ENCODE measurements at regions not wholly inside any gene's neighbourhood (a gene's known extent, or its start where the extent isn't known, plus 50 kb on each side); places are given as distances from the start of the nearest gene placed in this dataset.

GRCh38 chr3:30142946-30143345 is 463.5 kb upstream of the TGFBR2 start:
- ChIA-PET POLR2A (ENCODE audit: partially characterized antibody) (no interaction called here), CTCF (ENCODE audit: partially characterized antibody) (interaction anchor here (1.0 kb wide), 1 partner anchor 55 kb away, joined by 3 read pairs; no protein-coding TSS in a partner anchor)
- Histone ChIP-seq H3K4me1 (ENCODE audit: insufficient read depth, low read length) (no peaks in the 10 kb centered on the region), H3K27ac (ENCODE audit: low read depth, low read length) (no peak overlapping the region), H3K4me3 (ENCODE audit: low read length in 2 of 2) (no peak overlapping the region), H3K36me3 (ENCODE audit: insufficient read depth, low read length) (no peaks in the 10 kb centered on the region), H3K27me3 (ENCODE audit: insufficient read depth, low read length) (no peaks in the 10 kb centered on the region), H3K9me3 (ENCODE audit: control insufficient read depth in 1 of 2, low read length in 2 of 2) (no peaks in the 10 kb centered on the region)
- Mint-ChIP-seq H3K9me3 (no peaks in the 10 kb centered on the region), H3K27me3 (no peaks in the 10 kb centered on the region), H3K4me3 (no peak overlapping the region), H3K4me1 (no peaks in the 10 kb centered on the region), H3K27ac (no peak overlapping the region), H3K36me3 (no peaks in the 10 kb centered on the region)
- intact Hi-C loops (cut with micrococcal nuclease): no loop called here
- DNase-seq: no peak

GRCh38 chr3:30145281-30145680 is 461.1 kb upstream of the TGFBR2 start:
- Histone ChIP-seq H3K9me3 (ENCODE audit: control insufficient read depth in 1 of 2, low read length in 2 of 2) (no peaks in the 10 kb centered on the region), H3K36me3 (ENCODE audit: insufficient read depth, low read length) (no peaks in the 10 kb centered on the region), H3K27me3 (ENCODE audit: insufficient read depth, low read length) (no peaks in the 10 kb centered on the region), H3K27ac (ENCODE audit: low read depth, low read length) (no peak overlapping the region), H3K4me1 (ENCODE audit: insufficient read depth, low read length) (no peaks in the 10 kb centered on the region), H3K4me3 (ENCODE audit: low read length in 2 of 2) (no peak overlapping the region)
- H3K4me1 Mint-ChIP-seq: no peaks in the 10 kb centered on the region
- H3K9me3 Mint-ChIP-seq: no peaks in the 10 kb centered on the region
- no peak overlapping the region for H3K4me3 Mint-ChIP-seq
- no peak overlapping the region for H3K27ac Mint-ChIP-seq
- CTCF ChIA-PET (ENCODE audit: partially characterized antibody): no interaction called here
- DNase-seq: no peak
- POLR2A ChIA-PET (ENCODE audit: partially characterized antibody): no interaction called here
- H3K27me3 Mint-ChIP-seq: no peaks in the 10 kb centered on the region
- no peaks in the 10 kb centered on the region for H3K36me3 Mint-ChIP-seq
- intact Hi-C loops (cut with micrococcal nuclease): no loop called here

DNA sequence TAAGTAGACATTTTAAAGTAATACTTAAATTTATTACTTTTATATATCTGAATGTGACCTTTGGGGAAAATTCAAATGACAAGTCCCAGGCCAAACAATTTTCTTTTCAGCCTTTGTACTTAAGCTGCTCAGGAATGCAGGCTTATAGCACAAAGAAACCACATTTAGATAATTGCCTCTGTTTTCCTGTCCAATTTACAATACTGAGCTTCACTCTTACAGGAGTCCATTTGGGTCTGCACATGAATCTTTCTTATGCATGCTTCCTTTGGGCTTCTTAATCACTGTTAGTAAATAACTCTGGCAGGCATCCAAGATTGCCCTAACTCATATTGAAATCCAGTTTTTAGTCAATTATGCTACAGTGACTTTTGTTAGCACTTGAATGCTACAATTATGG is 459.4 kb upstream of the TGFBR2 start:
- no peak overlapping the region for H3K4me3 ChIP-seq (ENCODE audit: low read length in 2 of 2)
- H3K4me1 ChIP-seq (ENCODE audit: insufficient read depth, low read length): no peaks in the 10 kb centered on the region
- H3K27ac ChIP-seq (ENCODE audit: low read depth, low read length): no peak overlapping the region
- H3K27ac Mint-ChIP-seq: no peak overlapping the region
- ChIA-PET POLR2A (ENCODE audit: partially characterized antibody) (no interaction called here), CTCF (ENCODE audit: partially characterized antibody) (no interaction called here)
- intact Hi-C loops (cut with micrococcal nuclease): no loop called here
- H3K36me3 ChIP-seq (ENCODE audit: insufficient read depth, low read length): no peaks in the 10 kb centered on the region
- no peaks in the 10 kb centered on the region for H3K27me3 Mint-ChIP-seq
- no peaks in the 10 kb centered on the region for H3K4me1 Mint-ChIP-seq
- no peak for DNase-seq
- no peaks in the 10 kb centered on the region for H3K9me3 Mint-ChIP-seq
- no peaks in the 10 kb centered on the region for H3K9me3 ChIP-seq (ENCODE audit: control insufficient read depth in 1 of 2, low read length in 2 of 2)
- no peaks in the 10 kb centered on the region for H3K36me3 Mint-ChIP-seq
- H3K27me3 ChIP-seq (ENCODE audit: insufficient read depth, low read length): no peaks in the 10 kb centered on the region
- H3K4me3 Mint-ChIP-seq: no peak overlapping the region

- H3K36me3 ChIP-seq (ENCODE audit: insufficient read depth, low read length): no peaks in the 10 kb centered on the region
- intact Hi-C loops (cut with micrococcal nuclease): no loop called here
- ChIA-PET CTCF (ENCODE audit: partially characterized antibody) (no interaction called here), POLR2A (ENCODE audit: partially characterized antibody) (no interaction called here)
- Mint-ChIP-seq H3K9me3 (peaks cover 0 to 2% (median 0%) of the 10 kb centered on the region in 8 donors), H3K27me3 (peaks cover 0 to 2% of the 10 kb centered on the region in 2 donors), H3K36me3 (no peaks in the 10 kb centered on the region), H3K27ac (no peak overlapping the region), H3K4me1 (no peaks in the 10 kb centered on the region), H3K4me3 (no peak overlapping the region)
- H3K4me1 ChIP-seq (ENCODE audit: insufficient read depth, low read length): no peaks in the 10 kb centered on the region
- no peaks in the 10 kb centered on the region for H3K9me3 ChIP-seq (ENCODE audit: control insufficient read depth in 1 of 2, low read length in 2 of 2)
- no peaks in the 10 kb centered on the region for H3K27me3 ChIP-seq (ENCODE audit: insufficient read depth, low read length)
- no peak for DNase-seq
- no peak overlapping the region for H3K27ac ChIP-seq (ENCODE audit: low read depth, low read length)
- no peak overlapping the region for H3K4me3 ChIP-seq (ENCODE audit: low read length in 2 of 2)
Measured at GRCh38 chr3:30154853-30155252, 451.5 kb upstream of the TGFBR2 start.

DNA sequence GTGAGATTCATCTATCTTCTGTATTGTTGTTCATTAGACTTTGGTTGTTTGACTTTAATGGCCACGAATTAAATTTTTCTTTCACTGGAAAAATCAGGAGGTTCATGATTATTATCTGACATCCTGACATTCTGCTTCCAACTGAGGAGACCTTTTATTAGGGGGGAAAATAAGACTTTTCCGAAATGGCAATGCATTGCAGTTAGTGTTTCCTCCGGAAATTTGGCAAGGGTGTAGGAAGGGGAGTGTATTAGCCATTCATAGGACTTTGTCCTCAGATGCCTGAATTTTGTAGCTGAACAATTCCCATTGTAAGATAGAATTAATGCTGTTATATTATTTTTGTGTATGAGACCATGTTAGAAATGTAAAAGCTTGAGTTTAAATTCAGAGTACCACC is 450.6 kb upstream of the TGFBR2 start:
- H3K36me3 ChIP-seq (ENCODE audit: insufficient read depth, low read length): no peaks in the 10 kb centered on the region
- H3K9me3 ChIP-seq (ENCODE audit: control insufficient read depth in 1 of 2, low read length in 2 of 2): no peaks in the 10 kb centered on the region
- H3K27me3 Mint-ChIP-seq: peaks cover 0 to 2% of the 10 kb centered on the region in 2 donors
- no peaks in the 10 kb centered on the region for H3K4me1 ChIP-seq (ENCODE audit: insufficient read depth, low read length)
- intact Hi-C loops (cut with micrococcal nuclease): no loop called here
- H3K4me3 ChIP-seq (ENCODE audit: low read length in 2 of 2): no peak overlapping the region
- ChIA-PET CTCF (ENCODE audit: partially characterized antibody) (no interaction called here), POLR2A (ENCODE audit: partially characterized antibody) (no interaction called here)
- no peak for DNase-seq
- no peak overlapping the region for H3K4me3 Mint-ChIP-seq
- H3K9me3 Mint-ChIP-seq: peaks cover 0 to 2% (median 0%) of the 10 kb centered on the region in 8 donors
- no peak overlapping the region for H3K27ac Mint-ChIP-seq
- no peaks in the 10 kb centered on the region for H3K27me3 ChIP-seq (ENCODE audit: insufficient read depth, low read length)
- no peak overlapping the region for H3K27ac ChIP-seq (ENCODE audit: low read depth, low read length)
- H3K4me1 Mint-ChIP-seq: no peaks in the 10 kb centered on the region
- H3K36me3 Mint-ChIP-seq: no peaks in the 10 kb centered on the region

- intact Hi-C loops (cut with micrococcal nuclease): no loop called here
- H3K27me3 Mint-ChIP-seq: peaks cover 0 to 2% of the 10 kb centered on the region in 2 donors
- no peaks in the 10 kb centered on the region for H3K36me3 ChIP-seq (ENCODE audit: insufficient read depth, low read length)
- no peaks in the 10 kb centered on the region for H3K36me3 Mint-ChIP-seq
- H3K27ac ChIP-seq (ENCODE audit: low read depth, low read length): no peak overlapping the region
- peaks cover 0 to 2% (median 0%) of the 10 kb centered on the region in 8 donors for H3K9me3 Mint-ChIP-seq
- H3K27me3 ChIP-seq (ENCODE audit: insufficient read depth, low read length): no peaks in the 10 kb centered on the region
- no peaks in the 10 kb centered on the region for H3K4me1 Mint-ChIP-seq
- H3K9me3 ChIP-seq (ENCODE audit: control insufficient read depth in 1 of 2, low read length in 2 of 2): no peaks in the 10 kb centered on the region
- no peak overlapping the region for H3K4me3 ChIP-seq (ENCODE audit: low read length in 2 of 2)
- no peak overlapping the region for H3K4me3 Mint-ChIP-seq
- no peaks in the 10 kb centered on the region for H3K4me1 ChIP-seq (ENCODE audit: insufficient read depth, low read length)
- POLR2A ChIA-PET (ENCODE audit: partially characterized antibody): no interaction called here
- H3K27ac Mint-ChIP-seq: no peak overlapping the region
- CTCF ChIA-PET (ENCODE audit: partially characterized antibody): no interaction called here
- DNase-seq: no peak
Measured at GRCh38 chr3:30156586-30157498, 449.6 kb upstream of the TGFBR2 start.

- POLR2A ChIA-PET (ENCODE audit: partially characterized antibody): no interaction called here
Measured at GRCh38 chr3:30161375-30161774, 445.0 kb upstream of the TGFBR2 start.

More at GRCh38 chr3:30161375-30161774, 445.0 kb upstream of the TGFBR2 start:
- DNase-seq: no peak
- no peak overlapping the region for H3K27ac ChIP-seq (ENCODE audit: low read depth, low read length)
- no peaks in the 10 kb centered on the region for H3K36me3 Mint-ChIP-seq
- CTCF ChIA-PET (ENCODE audit: partially characterized antibody): no interaction called here
- H3K4me1 ChIP-seq (ENCODE audit: insufficient read depth, low read length): no peaks in the 10 kb centered on the region
- intact Hi-C loops (cut with micrococcal nuclease): no loop called here
- peaks cover 0 to 11% (median 5%) of the 10 kb centered on the region in 8 donors for H3K9me3 Mint-ChIP-seq
- no peak overlapping the region for H3K27ac Mint-ChIP-seq
- H3K27me3 ChIP-seq (ENCODE audit: insufficient read depth, low read length): no peaks in the 10 kb centered on the region
- H3K27me3 Mint-ChIP-seq: peaks cover 0 to 3% of the 10 kb centered on the region in 2 donors
- H3K9me3 ChIP-seq (ENCODE audit: control insufficient read depth in 1 of 2, low read length in 2 of 2): no peaks in the 10 kb centered on the region
- no peaks in the 10 kb centered on the region for H3K4me1 Mint-ChIP-seq
- no peak overlapping the region for H3K4me3 ChIP-seq (ENCODE audit: low read length in 2 of 2)
- no peaks in the 10 kb centered on the region for H3K36me3 ChIP-seq (ENCODE audit: insufficient read depth, low read length)
- H3K4me3 Mint-ChIP-seq: no peak overlapping the region
